Esophagus (tissue), 2 donors: ENCODE measurements at regions not wholly inside any gene's neighbourhood (a gene's known extent, or its start where the extent isn't known, plus 50 kb on each side); places are given as distances from the start of the nearest gene placed in this dataset.

Source experiments
- H3K27ac ChIP-seq, 2 donors: one replicate each; pipeline ENCODE4 v1.5.1; 2013; ENCODE audit warnings: low read depth in 2 of 2, mild to moderate bottlenecking in 2 of 2, inconsistent platforms in 1 of 2, low read length in 1 of 2, moderate library complexity in 1 of 2
- H3K27me3 ChIP-seq, 2 donors: one replicate each; pipeline ENCODE4 v1.6.1; 2013; ENCODE audit warnings: low read length in 2 of 2, control low read depth in 1 of 2, mild to moderate bottlenecking in 1 of 2; ENCODE audit not compliant: insufficient read depth in 2 of 2, control insufficient read depth in 1 of 2
- H3K36me3 ChIP-seq, 2 donors: one replicate each; pipeline ENCODE4 v1.6.1; 2013; ENCODE audit warnings: low read length in 1 of 2; ENCODE audit not compliant: control insufficient read depth in 2 of 2, insufficient read depth in 2 of 2
- H3K4me1 ChIP-seq, 2 donors: one replicate each; pipeline ENCODE4 v1.6.1; 2013; ENCODE audit warnings: low read length in 1 of 2; ENCODE audit not compliant: control insufficient read depth in 2 of 2, insufficient read depth in 2 of 2
- H3K4me3 ChIP-seq, 2 donors: one replicate each; pipeline ENCODE4 v1.5.1; 2013; ENCODE audit warnings: low read length in 2 of 2, mild to moderate bottlenecking in 2 of 2, low read depth in 1 of 2, moderate library complexity in 1 of 2
- H3K9me3 ChIP-seq, 2 donors: one replicate each; pipeline ENCODE4 v1.6.1; 2013; ENCODE audit warnings: mild to moderate bottlenecking in 2 of 2, low read depth in 1 of 2, low read length in 1 of 2, moderate library complexity in 1 of 2; ENCODE audit not compliant: control insufficient read depth in 2 of 2, insufficient read depth in 1 of 2
- WGBS, 2 donors: extraction: QIAGEN DNeasy Blood & Tissue Kit; methylation state at CpG; one replicate each; pipeline ENCODE4 v1.1.7; 2013; 5-methylcytosine and 5-hydroxymethylcytosine counted together
- donor health status: healthy with polysubstance abuse.
- donor health status: Bipolar disorder and iron deficiency.

- Histone ChIP-seq H3K4me1 (peaks cover 0 to 4% of the 10 kb centered on the region in 2 donors), H3K4me3 (no peak overlapping the region), H3K9me3 (peaks cover 0 to 3% of the 10 kb centered on the region in 2 donors), H3K27me3 (no peaks in the 10 kb centered on the region), H3K36me3 (no peaks in the 10 kb centered on the region), H3K27ac (no peak overlapping the region)
- 58 to 59% methylated on average over 6 of the region's 6 CpGs for WGBS, 2 donors
Observed at GRCh38 chr7:155994279-155994811, 182.1 kb upstream of the SHH start.

DNA sequence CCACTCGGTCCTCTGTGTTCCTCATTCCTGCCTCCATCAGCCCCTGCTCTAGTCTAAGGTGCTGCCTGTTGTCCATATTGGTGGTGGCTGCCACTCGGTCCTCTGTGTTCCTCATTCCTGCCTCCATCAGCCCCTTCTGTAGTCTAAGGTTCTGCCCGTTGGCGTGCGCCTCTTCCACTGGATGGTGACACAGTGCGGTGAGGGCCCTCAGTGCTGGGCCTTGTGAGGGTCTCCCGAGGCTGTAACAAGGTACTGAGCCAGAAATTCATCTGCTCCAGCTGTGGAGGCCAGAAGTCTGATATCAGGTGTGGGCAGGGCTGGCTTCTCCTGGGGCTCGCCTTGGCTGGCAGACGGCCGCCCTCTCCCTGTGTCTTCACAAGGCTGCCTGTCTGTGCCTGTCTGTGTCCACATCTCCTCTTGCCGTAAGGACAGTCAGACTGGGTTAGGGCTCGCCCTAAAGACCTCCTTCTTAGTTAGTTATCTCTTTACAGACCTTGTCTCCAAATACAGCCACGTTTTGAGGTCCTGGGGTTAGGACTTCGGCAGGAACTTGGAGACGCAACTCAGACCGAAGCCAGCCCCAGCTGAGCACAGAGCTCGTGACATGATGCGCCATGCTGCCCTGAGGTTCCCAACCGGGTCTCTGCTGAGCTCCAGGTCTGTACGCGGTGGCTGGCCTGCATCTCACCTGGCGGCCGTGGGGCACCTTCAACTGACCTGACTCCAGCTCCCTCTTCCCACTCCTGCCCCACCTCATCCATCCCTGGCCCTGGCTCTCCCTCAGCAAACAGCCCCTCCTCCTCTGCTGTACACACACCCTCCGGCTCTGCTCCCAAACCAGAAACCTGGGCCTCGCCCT, 181.4 kb upstream of the SHH start:
- Histone ChIP-seq H3K4me1 (peaks cover 0 to 4% of the 10 kb centered on the region in 2 donors), H3K36me3 (no peaks in the 10 kb centered on the region), H3K9me3 (peaks cover 0 to 3% of the 10 kb centered on the region in 2 donors), H3K4me3 (no peak overlapping the region), H3K27me3 (no peaks in the 10 kb centered on the region), H3K27ac (no peak overlapping the region)
- 59 to 69% methylated on average over 25 of the region's 25 CpGs for WGBS, 2 donors

GRCh38 chr7:155992974-155993373, 180.7 kb upstream of the SHH start:
- Histone ChIP-seq H3K27ac (no peak overlapping the region), H3K4me3 (no peak overlapping the region), H3K9me3 (peaks cover 0 to 3% of the 10 kb centered on the region in 2 donors), H3K4me1 (peaks cover 0 to 3% of the 10 kb centered on the region in 2 donors), H3K36me3 (no peaks in the 10 kb centered on the region), H3K27me3 (no peaks in the 10 kb centered on the region)
- 91 to 93% methylated on average over 9 of the region's 9 CpGs for WGBS, 2 donors

DNA sequence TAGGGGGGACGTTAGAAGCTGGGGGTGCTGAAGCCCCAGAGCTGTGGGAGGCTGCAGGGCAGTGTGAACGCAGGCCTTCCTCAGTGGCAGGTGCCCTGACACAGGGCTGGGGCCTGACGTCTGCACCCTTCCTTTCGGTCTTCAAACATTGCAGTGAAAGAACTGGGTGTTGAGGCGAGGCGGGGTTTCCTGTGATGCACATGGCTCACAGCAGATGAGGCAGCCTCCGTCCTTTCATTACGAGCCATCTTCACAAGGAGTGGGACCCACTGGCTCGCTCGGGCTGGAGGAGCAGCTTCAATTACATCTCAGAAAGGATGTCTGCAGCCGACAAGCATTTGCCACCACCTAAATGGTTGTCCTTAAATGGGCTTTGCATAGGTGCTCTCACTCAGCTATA, 180.3 kb upstream of the SHH start:
- Histone ChIP-seq H3K4me3 (no peak overlapping the region), H3K9me3 (peaks cover 0 to 3% of the 10 kb centered on the region in 2 donors), H3K27me3 (no peaks in the 10 kb centered on the region), H3K4me1 (no peaks in the 10 kb centered on the region), H3K36me3 (no peaks in the 10 kb centered on the region), H3K27ac (no peak overlapping the region)
- 79 to 87% methylated on average over 11 of the region's 11 CpGs for WGBS, 2 donors

DNA sequence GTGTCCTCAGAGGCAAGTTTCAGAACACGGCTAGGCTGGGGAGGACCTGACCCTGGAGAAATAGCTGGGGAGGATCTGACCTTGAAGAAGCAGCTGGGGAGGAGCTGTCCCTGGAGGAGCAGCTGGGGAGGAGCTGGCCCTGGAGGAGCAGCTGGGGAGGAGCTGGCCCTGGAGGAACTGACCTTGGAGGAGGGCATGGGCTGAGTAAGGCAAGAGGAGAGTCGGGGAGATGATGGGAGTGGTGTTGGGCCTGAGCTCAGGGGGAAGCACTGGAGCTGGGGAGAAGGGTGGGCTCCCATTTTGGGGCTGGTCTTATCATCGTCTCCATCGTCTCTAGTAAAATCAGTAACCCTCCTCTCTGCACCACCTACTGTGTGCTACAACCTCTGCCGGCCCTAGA, 179.8 kb upstream of the SHH start:
- Histone ChIP-seq H3K27ac (no peak overlapping the region), H3K27me3 (no peaks in the 10 kb centered on the region), H3K4me3 (no peak overlapping the region), H3K9me3 (peaks cover 0 to 3% of the 10 kb centered on the region in 2 donors), H3K36me3 (no peaks in the 10 kb centered on the region), H3K4me1 (no peaks in the 10 kb centered on the region)
- 88 to 90% methylated on average over 5 of the region's 5 CpGs for WGBS, 2 donors

DNA sequence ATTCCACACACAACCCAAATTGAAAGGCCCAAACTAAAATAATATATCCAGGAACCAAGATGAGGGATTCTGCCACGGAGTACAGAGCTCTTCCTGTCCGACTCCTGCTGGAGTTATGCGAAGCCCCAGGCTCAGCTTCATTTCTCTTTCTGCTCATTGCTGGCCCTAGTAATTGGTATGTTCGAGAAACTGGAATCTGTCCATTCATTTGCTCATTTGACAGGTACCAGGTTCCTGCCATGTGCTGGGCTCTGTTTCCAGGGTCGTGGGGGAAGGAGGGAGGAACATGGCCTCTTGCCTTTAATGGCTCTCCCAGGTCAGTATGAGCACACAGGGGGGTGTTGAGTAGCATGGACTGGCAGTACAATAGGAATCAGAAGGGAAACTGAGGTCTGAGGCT, 179.2 kb upstream of the SHH start:
- 73 to 75% methylated on average over 5 of the region's 5 CpGs for WGBS, 2 donors
- no peak overlapping the region for H3K4me3 ChIP-seq
- H3K27ac ChIP-seq, result no peak overlapping the region
- H3K9me3 ChIP-seq, result peaks cover 0 to 3% of the 10 kb centered on the region in 2 donors
- no peaks in the 10 kb centered on the region for H3K27me3 ChIP-seq
- no peaks in the 10 kb centered on the region for H3K36me3 ChIP-seq
- no peaks in the 10 kb centered on the region for H3K4me1 ChIP-seq

GRCh38 chr7:155988416-155988815, 176.2 kb upstream of the SHH start:
- Histone ChIP-seq H3K4me1 (no peaks in the 10 kb centered on the region), H3K27ac (no peak overlapping the region), H3K9me3 (peaks cover 0 to 3% of the 10 kb centered on the region in 2 donors), H3K4me3 (no peak overlapping the region), H3K27me3 (no peaks in the 10 kb centered on the region), H3K36me3 (no peaks in the 10 kb centered on the region)
- 80 to 83% methylated on average over 6 of the region's 6 CpGs for WGBS, 2 donors

DNA sequence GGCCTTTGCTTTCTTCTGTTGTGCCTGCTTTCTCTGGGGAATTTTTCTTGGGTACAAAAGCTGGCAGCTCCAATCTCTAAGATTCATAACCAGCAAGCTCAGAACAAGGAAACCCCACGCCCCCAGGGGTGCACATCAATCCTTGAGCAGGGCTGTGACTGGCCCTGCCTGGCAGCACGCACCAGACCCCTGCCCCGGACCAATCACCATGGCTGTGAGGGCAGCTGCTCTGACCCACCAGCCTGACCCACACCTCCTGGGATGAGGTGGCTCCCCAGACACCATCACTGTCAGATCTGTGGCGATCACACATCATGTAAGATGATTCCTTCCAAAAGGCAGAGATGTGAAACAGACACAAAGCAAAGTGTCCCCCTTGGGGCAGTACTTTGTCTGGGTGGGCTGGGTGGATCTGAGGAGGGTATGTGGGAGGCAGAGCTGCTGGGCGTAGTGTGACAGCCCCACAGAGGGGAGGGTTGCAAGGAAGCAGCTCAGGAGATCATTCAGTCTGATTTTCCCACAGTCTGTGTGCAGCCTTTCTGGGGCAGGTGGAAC, 175.5 kb upstream of the SHH start:
- Histone ChIP-seq H3K27ac (no peak overlapping the region), H3K4me3 (no peak overlapping the region), H3K27me3 (no peaks in the 10 kb centered on the region), H3K36me3 (no peaks in the 10 kb centered on the region), H3K9me3 (peaks cover 0 to 3% of the 10 kb centered on the region in 2 donors), H3K4me1 (no peaks in the 10 kb centered on the region)
- 79 to 83% methylated on average over 5 of the region's 5 CpGs for WGBS, 2 donors

DNA sequence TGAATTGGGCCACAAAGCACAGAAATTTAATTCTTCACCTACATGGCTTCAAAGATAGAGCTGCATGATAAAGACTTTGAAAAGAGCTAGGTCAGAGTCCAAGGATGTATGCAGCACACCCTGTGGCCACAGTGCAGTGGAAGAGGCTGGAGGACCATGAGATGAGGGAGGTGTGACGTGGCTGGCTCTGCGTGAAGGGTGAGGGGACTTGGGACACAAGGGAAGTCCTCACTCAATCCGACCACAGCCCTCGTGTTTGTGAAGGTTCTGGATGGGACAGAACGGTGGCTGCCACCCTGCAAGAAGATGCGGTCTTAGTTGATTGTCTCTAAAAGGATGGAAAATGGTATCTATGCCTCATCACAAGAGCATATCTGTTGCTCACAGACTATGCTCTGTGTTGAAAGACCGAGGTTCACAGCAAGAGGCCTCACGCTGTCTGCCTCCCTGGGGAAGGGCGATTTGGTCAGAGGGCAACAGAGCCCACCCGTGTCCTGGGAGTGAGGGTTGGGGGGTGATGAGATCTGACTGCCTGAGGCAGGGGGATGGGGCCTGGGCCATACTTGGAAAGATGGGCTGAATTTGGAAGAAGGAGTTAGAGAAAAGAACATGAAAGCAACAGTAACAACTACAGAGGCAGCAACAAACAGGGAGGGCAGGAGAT, 174.4 kb upstream of the SHH start:
- Histone ChIP-seq H3K27ac (no peak overlapping the region), H3K4me3 (no peak overlapping the region), H3K27me3 (no peaks in the 10 kb centered on the region), H3K36me3 (no peaks in the 10 kb centered on the region), H3K4me1 (no peaks in the 10 kb centered on the region), H3K9me3 (peaks cover 0 to 3% of the 10 kb centered on the region in 2 donors)
- WGBS, 2 donors, result 85 to 91% methylated on average over 10 of the region's 10 CpGs
